ENCODE measurements at regions not wholly inside any gene's neighbourhood (a gene's known extent, or its start where the extent isn't known, plus 50 kb on each side); places are given as distances from the start of the nearest gene placed in this dataset.

GRCh38 chr17:54727624-54728023 lies 173.0 kb upstream of the TOM1L1 start:
- H3K9me3 ChIP-seq (ENCODE audit: insufficient read depth, low read depth) = no peaks in the 10 kb centered on the region
- H3K4me1 ChIP-seq (replicated peaks; ENCODE audit: insufficient read depth) = no peaks in the 10 kb centered on the region
- no peak for TF ChIP-seq EZH2 (IDR thresholded peaks at IDR 0.05; ENCODE audit: low read depth)
- TF ChIP-seq, protein P1, sequence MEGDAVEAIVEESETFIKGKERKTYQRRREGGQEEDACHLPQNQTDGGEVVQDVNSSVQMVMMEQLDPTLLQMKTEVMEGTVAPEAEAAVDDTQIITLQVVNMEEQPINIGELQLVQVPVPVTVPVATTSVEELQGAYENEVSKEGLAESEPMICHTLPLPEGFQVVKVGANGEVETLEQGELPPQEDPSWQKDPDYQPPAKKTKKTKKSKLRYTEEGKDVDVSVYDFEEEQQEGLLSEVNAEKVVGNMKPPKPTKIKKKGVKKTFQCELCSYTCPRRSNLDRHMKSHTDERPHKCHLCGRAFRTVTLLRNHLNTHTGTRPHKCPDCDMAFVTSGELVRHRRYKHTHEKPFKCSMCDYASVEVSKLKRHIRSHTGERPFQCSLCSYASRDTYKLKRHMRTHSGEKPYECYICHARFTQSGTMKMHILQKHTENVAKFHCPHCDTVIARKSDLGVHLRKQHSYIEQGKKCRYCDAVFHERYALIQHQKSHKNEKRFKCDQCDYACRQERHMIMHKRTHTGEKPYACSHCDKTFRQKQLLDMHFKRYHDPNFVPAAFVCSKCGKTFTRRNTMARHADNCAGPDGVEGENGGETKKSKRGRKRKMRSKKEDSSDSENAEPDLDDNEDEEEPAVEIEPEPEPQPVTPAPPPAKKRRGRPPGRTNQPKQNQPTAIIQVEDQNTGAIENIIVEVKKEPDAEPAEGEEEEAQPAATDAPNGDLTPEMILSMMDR (conservative IDR thresholded peaks at IDR 0.05) = no peak
- DNase-seq = no peak
- no peaks in the 10 kb centered on the region for H3K27me3 ChIP-seq (ENCODE audit: insufficient read depth, low read depth)
- H3K4me2 ChIP-seq = no peak overlapping the region
- CTCF ChIA-PET = no interaction called here
- no peaks in the 10 kb centered on the region for H3K36me3 ChIP-seq (ENCODE audit: low read depth)
- H3K27ac ChIP-seq = no peak overlapping the region
- H2AFZ ChIP-seq = no peak overlapping the region
- no peaks in the 10 kb centered on the region for H3F3A ChIP-seq (ENCODE audit: insufficient read depth, low read depth)
- no peaks in the 10 kb centered on the region for H3K79me2 ChIP-seq (ENCODE audit: low read depth)
- no peak overlapping the region for H3K4me3 ChIP-seq
- H3K9me2 ChIP-seq (ENCODE audit: insufficient read depth) = no peaks in the 10 kb centered on the region
- POLR2A ChIA-PET (ENCODE audit: unreplicated experiment) = no interaction called here
- intact Hi-C loops (cut with micrococcal nuclease; ENCODE audit: unreplicated experiment) = no loop called here
- BruUV-seq (replicated peaks) = no TSS peak
- no peaks in the 10 kb centered on the region for H4K20me1 ChIP-seq (ENCODE audit: insufficient read depth)

- Histone ChIP-seq H3K4me3 (no peak overlapping the region), H3K4me1 (replicated peaks; ENCODE audit: insufficient read depth) (no peaks in the 10 kb centered on the region), H3K4me2 (peak overlapping the region; percentile 13; the same call in 1 of the 2 replicates), H3K9me2 (ENCODE audit: insufficient read depth) (no peaks in the 10 kb centered on the region), H2AFZ (no peak overlapping the region; the same call in 1 of the 2 replicates), H3F3A (ENCODE audit: insufficient read depth, low read depth) (no peaks in the 10 kb centered on the region), H3K79me2 (ENCODE audit: low read depth) (no peaks in the 10 kb centered on the region), H3K27ac (no peak overlapping the region), H3K9me3 (ENCODE audit: insufficient read depth, low read depth) (no peaks in the 10 kb centered on the region), H3K27me3 (ENCODE audit: insufficient read depth, low read depth) (no peaks in the 10 kb centered on the region), H3K36me3 (ENCODE audit: low read depth) (no peaks in the 10 kb centered on the region), H4K20me1 (ENCODE audit: insufficient read depth) (no peaks in the 10 kb centered on the region)
- DNase-seq = no peak
- BruUV-seq (replicated peaks) = no TSS peak
- ChIA-PET POLR2A (ENCODE audit: unreplicated experiment) (no interaction called here), CTCF (no interaction called here)
- no peak for TF ChIP-seq EZH2 (IDR thresholded peaks at IDR 0.05; ENCODE audit: low read depth)
- TF ChIP-seq, protein P1 (conservative IDR thresholded peaks at IDR 0.05) = no peak
- intact Hi-C loops (cut with micrococcal nuclease; ENCODE audit: unreplicated experiment) = no loop called here
Observed at GRCh38 chr17:54736573-54736972, 164.1 kb upstream of the TOM1L1 start.

DNA sequence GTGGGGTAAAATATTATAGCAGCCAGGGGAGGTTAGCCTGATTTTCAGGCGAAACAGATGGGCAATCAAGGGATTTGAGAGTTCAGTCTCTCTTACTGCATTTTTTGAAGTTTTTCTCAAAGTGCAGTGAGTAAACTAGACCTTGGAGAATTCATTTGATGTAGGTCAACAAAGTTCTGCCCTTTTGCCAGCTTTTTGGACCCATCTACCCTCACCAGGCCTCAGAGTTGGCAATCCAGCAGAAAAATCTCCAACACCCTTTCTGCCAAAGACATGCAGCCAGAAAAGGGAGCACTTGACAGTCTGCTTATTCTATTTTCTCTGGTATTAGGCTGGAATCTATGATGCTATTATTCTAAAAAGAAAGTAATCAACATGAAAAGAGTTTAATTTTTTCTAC lies 162.2 kb upstream of the TOM1L1 start:
- Histone ChIP-seq H3K4me3 (no peak overlapping the region), H4K20me1 (ENCODE audit: insufficient read depth) (no peaks in the 10 kb centered on the region), H3K4me1 (replicated peaks; ENCODE audit: insufficient read depth) (no peaks in the 10 kb centered on the region), H3F3A (ENCODE audit: insufficient read depth, low read depth) (no peaks in the 10 kb centered on the region), H2AFZ (no peak overlapping the region), H3K4me2 (no peak overlapping the region), H3K27me3 (ENCODE audit: insufficient read depth, low read depth) (no peaks in the 10 kb centered on the region), H3K27ac (no peak overlapping the region), H3K9me3 (ENCODE audit: insufficient read depth, low read depth) (no peaks in the 10 kb centered on the region), H3K79me2 (ENCODE audit: low read depth) (no peaks in the 10 kb centered on the region), H3K36me3 (ENCODE audit: low read depth) (no peaks in the 10 kb centered on the region), H3K9me2 (ENCODE audit: insufficient read depth) (no peaks in the 10 kb centered on the region)
- BruUV-seq (replicated peaks) = no TSS peak
- no peak for TF ChIP-seq EZH2 (IDR thresholded peaks at IDR 0.05; ENCODE audit: low read depth)
- TF ChIP-seq, protein P1 (conservative IDR thresholded peaks at IDR 0.05) = no peak
- no peak for DNase-seq
- intact Hi-C loops (cut with micrococcal nuclease; ENCODE audit: unreplicated experiment) = no loop called here
- CTCF ChIA-PET = no interaction called here
- POLR2A ChIA-PET (ENCODE audit: unreplicated experiment) = no interaction called here
